Testis (tissue), 2 donors: ENCODE measurements at regions not wholly inside any gene's neighbourhood (a gene's known extent, or its start where the extent isn't known, plus 50 kb on each side); places are given as distances from the start of the nearest gene placed in this dataset.

Source experiments
- CTCF ChIP-seq, 3 experiments: fragments of 450-650 bp in 2 of 3; fragments of 200-600 bp in 1 of 3; sonication (generic) in 1 of 3; IDR thresholded peaks; one replicate each; pipeline ENCODE4 v1.5.1; 2016 to 2019; ENCODE audit warnings: antibody characterized with exemption in 3 of 3, mild to moderate bottlenecking in 2 of 3, moderate library complexity in 1 of 3
- POLR2A ChIP-seq: fragments of 450-650 bp; IDR thresholded peaks from one replicate; pipeline ENCODE4 v1.6.1; 2017; ENCODE audit warnings: antibody characterized with exemption, mild to moderate bottlenecking, moderate library complexity

DNA sequence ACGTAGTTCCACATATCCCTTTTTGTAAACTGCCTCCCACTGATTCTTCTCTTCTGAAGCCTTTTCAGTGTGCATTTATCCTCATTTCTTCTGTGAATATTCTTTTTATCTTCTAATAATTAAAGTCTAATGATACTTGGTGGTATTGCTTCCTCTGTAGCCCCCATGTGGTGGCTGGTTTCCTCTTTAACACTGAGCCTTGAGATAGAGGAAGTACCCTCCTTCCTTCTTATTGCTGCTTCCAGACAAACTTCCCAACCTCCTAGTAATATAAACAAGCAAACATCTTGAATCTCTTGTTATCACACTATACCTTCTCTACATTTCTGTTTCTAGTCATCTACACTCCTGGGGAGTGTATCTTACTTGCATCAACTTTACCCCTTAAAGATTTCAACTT, 310.5 kb upstream of the GIMD1 start:
- no peak for TF ChIP-seq CTCF (IDR thresholded peaks at IDR 0.05)
- no peak for TF ChIP-seq POLR2A
